MM.1S (cell line): ENCODE measurements at regions not wholly inside any gene's neighbourhood (a gene's known extent, or its start where the extent isn't known, plus 50 kb on each side); places are given as distances from the start of the nearest gene placed in this dataset.

ENCODE experiments used
- CTCF ChIP-seq: fragments of 300-600 bp; sonication (generic); IDR thresholded peaks from 2 replicates; pipeline ENCODE4 v1.5.1; 2016; ENCODE audit warnings: antibody characterized with exemption, low read length, mixed read lengths
- EZH2phosphoT487 ChIP-seq: fragments of 300-600 bp; sonication (generic); IDR thresholded peaks from 2 replicates; pipeline ENCODE4 v1.6.1; 2018; ENCODE audit warnings: antibody characterized with exemption, low read length

DNA sequence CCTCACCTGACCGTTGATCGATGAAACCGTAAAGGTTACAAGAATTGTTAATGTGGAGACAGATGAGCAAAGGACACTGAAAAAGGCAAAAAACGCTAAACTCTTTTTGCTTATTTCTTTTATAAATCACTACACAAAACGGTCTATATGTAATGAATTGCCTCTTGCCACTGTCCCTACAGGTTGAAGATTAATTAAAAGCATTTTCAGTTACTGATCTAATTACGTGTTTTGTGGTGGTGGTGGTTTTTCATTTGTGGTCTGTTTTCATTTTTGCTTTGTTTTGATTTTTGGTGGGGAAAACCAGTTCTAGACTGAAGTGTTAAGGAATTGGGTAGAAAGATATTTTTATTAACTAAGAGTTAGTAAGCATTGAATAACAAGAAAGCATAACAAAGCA, 299.2 kb upstream of the LRRN1 start:
- TF ChIP-seq CTCF (no peak), EZH2phosphoT487 (no peak)
